Nephron progenitor cell (in vitro differentiated cells): ENCODE measurements at regions not wholly inside any gene's neighbourhood (a gene's known extent, or its start where the extent isn't known, plus 50 kb on each side); places are given as distances from the start of the nearest gene placed in this dataset.

Source experiments
- DNase-seq: peaks from one replicate; pipeline ENCODE4 v3.0.0; 2021
- H3K27ac Mint-ChIP-seq: 2 replicates; pipeline ENCODE4 v1.8.0; 2021; ENCODE audit warnings: mild to moderate bottlenecking, moderate library complexity, mixed read lengths
- H3K27me3 Mint-ChIP-seq: 2 replicates; pipeline ENCODE4 v1.8.0; 2021; ENCODE audit warnings: mild to moderate bottlenecking, low read depth, mixed read lengths; ENCODE audit not compliant: poor library complexity
- H3K36me3 Mint-ChIP-seq: 2 replicates; pipeline ENCODE4 v1.8.0; 2021; ENCODE audit warnings: low read depth, mixed read lengths
- H3K4me1 Mint-ChIP-seq: 2 replicates; pipeline ENCODE4 v1.8.0; 2021; ENCODE audit warnings: mixed read lengths
- H3K4me3 Mint-ChIP-seq: 2 replicates; pipeline ENCODE4 v1.8.0; 2021; ENCODE audit warnings: mild to moderate bottlenecking, moderate library complexity, mixed read lengths
- H3K9me3 Mint-ChIP-seq: 2 replicates; pipeline ENCODE4 v1.8.0; 2021; ENCODE audit warnings: mild to moderate bottlenecking, moderate library complexity, mixed read lengths
- CTCF ChIP-seq: fragments of 200-600 bp; sonication (generic); IDR thresholded peaks from 2 replicates; pipeline ENCODE4 v1.5.0; 2021; ENCODE audit warnings: antibody characterized with exemption

DNA sequence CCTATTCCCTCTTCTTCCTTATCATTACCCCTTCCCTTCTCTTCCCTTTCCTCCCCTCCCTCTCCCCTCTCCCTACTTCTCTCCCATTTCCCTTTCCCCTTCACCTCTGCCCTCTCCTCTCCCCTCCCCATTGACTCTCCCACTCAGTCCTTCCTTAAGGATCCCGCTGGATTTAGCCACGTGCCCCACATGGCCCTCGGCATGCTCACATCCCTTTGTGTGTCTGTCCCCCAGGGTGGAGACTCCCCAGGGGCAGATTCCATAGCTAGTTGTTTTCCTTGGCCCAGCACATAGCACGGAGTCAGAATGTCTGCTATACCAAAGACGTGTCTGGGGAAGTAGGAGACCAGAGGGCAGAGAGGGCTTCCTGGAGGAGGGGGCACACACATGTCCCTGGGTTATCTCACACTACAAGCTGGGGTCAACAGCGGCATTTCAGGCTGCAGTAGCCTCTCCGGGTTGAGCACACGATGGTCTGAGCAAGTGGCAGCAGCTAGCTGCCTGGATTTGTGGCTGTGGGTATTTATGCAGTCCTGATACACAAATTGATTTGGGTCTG lies 487.0 kb downstream of the TBC1D22A start:
- Mint-ChIP-seq H3K4me3 (no peak overlapping the region), H3K9me3 (peaks cover 86% of the 10 kb centered on the region), H3K27ac (no peak overlapping the region), H3K4me1 (no peaks in the 10 kb centered on the region), H3K27me3 (peaks cover 21% of the 10 kb centered on the region), H3K36me3 (no peaks in the 10 kb centered on the region)
- no peak for DNase-seq
- no peak for TF ChIP-seq CTCF

DNA sequence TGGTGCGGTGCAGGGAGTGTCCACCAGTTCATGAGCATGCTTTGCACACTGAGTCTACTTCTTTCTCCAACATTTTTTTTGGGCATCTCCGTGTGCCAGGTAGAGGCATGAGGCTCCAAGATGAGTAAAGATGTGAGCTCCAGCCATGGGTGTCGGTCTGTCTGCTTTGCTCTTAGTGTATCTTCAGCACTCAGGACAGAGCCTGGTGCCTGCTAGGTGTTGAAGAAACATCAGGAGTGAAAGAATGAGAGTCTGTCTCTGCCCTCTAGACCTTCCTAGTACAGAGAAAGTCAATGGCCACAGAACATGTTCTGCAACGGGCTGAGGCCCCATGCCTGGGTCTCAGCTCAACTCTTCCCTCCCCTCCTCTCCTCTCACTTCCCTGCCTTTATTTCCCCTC lies 486.5 kb downstream of the TBC1D22A start:
- Mint-ChIP-seq H3K4me3 (no peak overlapping the region), H3K27ac (no peak overlapping the region), H3K4me1 (no peaks in the 10 kb centered on the region), H3K27me3 (peaks cover 21% of the 10 kb centered on the region), H3K9me3 (peaks cover 86% of the 10 kb centered on the region), H3K36me3 (no peaks in the 10 kb centered on the region)
- DNase-seq: no peak
- no peak for TF ChIP-seq CTCF

GRCh38 chr22:47247579-47248240 lies 485.3 kb downstream of the TBC1D22A start:
- Mint-ChIP-seq H3K27ac (no peak overlapping the region), H3K4me3 (no peak overlapping the region), H3K27me3 (peaks cover 21% of the 10 kb centered on the region), H3K36me3 (no peaks in the 10 kb centered on the region), H3K9me3 (peaks cover 88% of the 10 kb centered on the region), H3K4me1 (no peaks in the 10 kb centered on the region)
- no peak for DNase-seq
- TF ChIP-seq CTCF: no peak

GRCh38 chr22:47245786-47246185 lies 483.3 kb downstream of the TBC1D22A start:
- no peaks in the 10 kb centered on the region for H3K36me3 Mint-ChIP-seq
- no peak overlapping the region for H3K27ac Mint-ChIP-seq
- peaks cover 89% of the 10 kb centered on the region for H3K9me3 Mint-ChIP-seq
- TF ChIP-seq CTCF: no peak
- no peak for DNase-seq
- peaks cover 18% of the 10 kb centered on the region for H3K27me3 Mint-ChIP-seq
- H3K4me3 Mint-ChIP-seq: no peak overlapping the region
- H3K4me1 Mint-ChIP-seq: no peaks in the 10 kb centered on the region

DNA sequence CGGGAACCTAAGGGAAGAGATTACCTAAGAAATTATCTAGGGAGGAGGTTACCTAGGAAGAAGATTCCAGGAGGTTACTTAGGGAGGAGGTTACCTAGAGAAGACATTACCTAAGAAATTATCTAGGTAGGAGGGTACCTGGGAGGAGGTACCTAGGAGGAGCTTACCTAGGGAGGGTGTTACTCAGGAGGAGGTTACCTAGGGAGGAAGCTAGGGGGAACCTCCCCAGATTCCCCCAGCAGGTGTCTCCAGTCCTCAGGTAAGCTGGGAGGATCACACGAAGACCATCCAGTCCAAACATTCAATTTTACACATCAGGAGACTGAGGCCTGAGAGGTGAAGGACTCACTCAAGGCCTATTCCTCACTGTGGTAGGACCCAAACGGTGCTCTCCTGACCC lies 482.8 kb downstream of the TBC1D22A start:
- H3K4me1 Mint-ChIP-seq: no peaks in the 10 kb centered on the region
- no peak for DNase-seq
- no peaks in the 10 kb centered on the region for H3K36me3 Mint-ChIP-seq
- peaks cover 91% of the 10 kb centered on the region for H3K9me3 Mint-ChIP-seq
- peaks cover 15% of the 10 kb centered on the region for H3K27me3 Mint-ChIP-seq
- H3K27ac Mint-ChIP-seq: no peak overlapping the region
- no peak overlapping the region for H3K4me3 Mint-ChIP-seq
- TF ChIP-seq CTCF: no peak

GRCh38 chr22:47240116-47240515 lies 477.7 kb downstream of the TBC1D22A start:
- H3K36me3 Mint-ChIP-seq: no peaks in the 10 kb centered on the region
- no peak overlapping the region for H3K4me3 Mint-ChIP-seq
- peaks cover 6% of the 10 kb centered on the region for H3K27me3 Mint-ChIP-seq
- no peak overlapping the region for H3K27ac Mint-ChIP-seq
- no peak for DNase-seq
- no peaks in the 10 kb centered on the region for H3K4me1 Mint-ChIP-seq
- TF ChIP-seq CTCF: no peak
- peaks cover 72% of the 10 kb centered on the region for H3K9me3 Mint-ChIP-seq
